Spinal cord (tissue), 9 donors: ENCODE measurements at regions not wholly inside any gene's neighbourhood (a gene's known extent, or its start where the extent isn't known, plus 50 kb on each side); places are given as distances from the start of the nearest gene placed in this dataset.
"Not testable (repeated sequence)": the region's sequence is repeated elsewhere in the genome, so short reads cannot be mapped to it uniquely, and the experiment has no call there.

Experiments used
- DNase-seq, 6 donors: peaks; one replicate each; pipeline versions ENCODE4 v3.0.0 to v3.0.0-alpha.2; 2013 to 2015; ENCODE audit warnings: low spot score in 6 of 6, low read depth in 4 of 6
- H3K27ac ChIP-seq: one replicate; pipeline ENCODE4 v1.5.1; 2013; ENCODE audit warnings: low read depth, low read length, control low read depth
- H3K27me3 ChIP-seq: one replicate; pipeline ENCODE4 v1.6.1; 2013; ENCODE audit warnings: low read length; ENCODE audit not compliant: control insufficient read depth, insufficient read depth
- H3K36me3 ChIP-seq: one replicate; pipeline ENCODE4 v1.6.1; 2013; ENCODE audit warnings: low read length; ENCODE audit not compliant: control insufficient read depth, insufficient read depth
- H3K4me1 ChIP-seq: one replicate; pipeline ENCODE4 v1.6.1; 2013; ENCODE audit warnings: low read length; ENCODE audit not compliant: control insufficient read depth, insufficient read depth
- H3K4me3 ChIP-seq: one replicate; pipeline ENCODE4 v1.5.1; 2013; ENCODE audit warnings: low read depth, low read length, control low read depth
- H3K9me3 ChIP-seq: one replicate; pipeline ENCODE4 v1.6.1; 2013; ENCODE audit warnings: low read length; ENCODE audit not compliant: control insufficient read depth, insufficient read depth
- WGBS: methylation state at CpG from one replicate; pipeline ENCODE4 v1.1.5; 2013; ENCODE audit warnings: missing lambda C conversion rate; ENCODE audit not compliant: insufficient coverage; 5-methylcytosine and 5-hydroxymethylcytosine counted together
- donor health status: healthy.

GRCh38 chr2:196513796-196514526 is 125.6 kb upstream of the CCDC150 start:
- Histone ChIP-seq H3K36me3 (peaks cover 3% of the 10 kb centered on the region), H3K27me3 (no peaks in the 10 kb centered on the region), H3K4me1 (peaks cover 12% of the 10 kb centered on the region), H3K4me3 (no peak overlapping the region), H3K27ac (no peak overlapping the region), H3K9me3 (no peaks in the 10 kb centered on the region)
- 85% methylated on average over 11 of the region's 11 CpGs for WGBS
- no peak for DNase-seq

- WGBS = 85% methylated on average over 4 of the region's 5 CpGs
- no peak for DNase-seq
- H3K27me3 ChIP-seq = no peaks in the 10 kb centered on the region
- no peaks in the 10 kb centered on the region for H3K9me3 ChIP-seq
- no peak overlapping the region for H3K27ac ChIP-seq
- H3K4me1 ChIP-seq = peaks cover 12% of the 10 kb centered on the region
- no peak overlapping the region for H3K4me3 ChIP-seq
- H3K36me3 ChIP-seq = peaks cover 3% of the 10 kb centered on the region
These were observed 124.9 kb upstream of the CCDC150 start for GRCh38 chr2:196514641-196515040.

- Histone ChIP-seq H3K9me3 (no peaks in the 10 kb centered on the region), H3K4me3 (no peak overlapping the region), H3K36me3 (peaks cover 3% of the 10 kb centered on the region), H3K27me3 (no peaks in the 10 kb centered on the region), H3K27ac (no peak overlapping the region), H3K4me1 (peaks cover 12% of the 10 kb centered on the region)
- 79% methylated on average over 11 of the region's 11 CpGs for WGBS
- DNase-seq = peak in 2 of 6 donors; percentile 31 to 50
These were observed 124.5 kb upstream of the CCDC150 start for GRCh38 chr2:196515051-196515450.

- peaks cover 3% of the 10 kb centered on the region for H3K36me3 ChIP-seq
- H3K9me3 ChIP-seq = no peaks in the 10 kb centered on the region
- no peaks in the 10 kb centered on the region for H3K27me3 ChIP-seq
- DNase-seq = no peak
- no peak overlapping the region for H3K4me3 ChIP-seq
- WGBS = no CpG with 5 or more reads among the region's 2 CpGs
- no peak overlapping the region for H3K27ac ChIP-seq
- H3K4me1 ChIP-seq = peaks cover 12% of the 10 kb centered on the region
These were observed 123.9 kb upstream of the CCDC150 start for GRCh38 chr2:196515608-196516007.

GRCh38 chr2:196516564-196516963 is 123.0 kb upstream of the CCDC150 start:
- 61% methylated on average over 2 of the region's 4 CpGs for WGBS
- no peaks in the 10 kb centered on the region for H3K27me3 ChIP-seq

GRCh38 chr2:196520605-196521004 is 118.9 kb upstream of the CCDC150 start:
- no peak overlapping the region for H3K4me3 ChIP-seq
- no CpG with 5 or more reads among the region's 4 CpGs for WGBS
- DNase-seq = no peak
- no peak overlapping the region for H3K27ac ChIP-seq
- no peaks in the 10 kb centered on the region for H3K27me3 ChIP-seq
- no peaks in the 10 kb centered on the region for H3K9me3 ChIP-seq
- no peaks in the 10 kb centered on the region for H3K36me3 ChIP-seq
- no peaks in the 10 kb centered on the region for H3K4me1 ChIP-seq

More at GRCh38 chr2:196516564-196516963, 123.0 kb upstream of the CCDC150 start:
- Histone ChIP-seq H3K4me1 (peaks cover 12% of the 10 kb centered on the region), H3K27ac (no peak overlapping the region), H3K9me3 (no peaks in the 10 kb centered on the region), H3K36me3 (peaks cover 3% of the 10 kb centered on the region), H3K4me3 (no peak overlapping the region)
- DNase-seq = peak in 1 of 6 donors; percentile 77

GRCh38 chr2:196526981-196527725 is 112.4 kb upstream of the CCDC150 start:
- H3K4me1 ChIP-seq, DNase-seq, H3K27ac ChIP-seq, H3K27me3 ChIP-seq, H3K36me3 ChIP-seq, H3K4me3 ChIP-seq, H3K9me3 ChIP-seq: not testable (repeated sequence)
- 89% methylated on average over 6 of the region's 28 CpGs for WGBS

- no CpG with 5 or more reads among the region's 1 CpG for WGBS
- Histone ChIP-seq H3K36me3 (no peaks in the 10 kb centered on the region), H3K27me3 (no peaks in the 10 kb centered on the region), H3K27ac (no peak overlapping the region), H3K4me1 (no peaks in the 10 kb centered on the region), H3K9me3 (no peaks in the 10 kb centered on the region), H3K4me3 (no peak overlapping the region)
- no peak for DNase-seq
These were observed 110.9 kb upstream of the CCDC150 start for GRCh38 chr2:196528486-196529223.

- H3K36me3 ChIP-seq = no peaks in the 10 kb centered on the region
- WGBS = 83% methylated on average over 1 of the region's 4 CpGs
- no peaks in the 10 kb centered on the region for H3K9me3 ChIP-seq
- no peaks in the 10 kb centered on the region for H3K4me1 ChIP-seq
- H3K27me3 ChIP-seq = no peaks in the 10 kb centered on the region
- no peak overlapping the region for H3K27ac ChIP-seq
- no peak for DNase-seq
- no peak overlapping the region for H3K4me3 ChIP-seq
These were observed 108.6 kb upstream of the CCDC150 start for GRCh38 chr2:196530910-196531309.
